AG08395 (cell line): ENCODE measurements at regions not wholly inside any gene's neighbourhood (a gene's known extent, or its start where the extent isn't known, plus 50 kb on each side); places are given as distances from the start of the nearest gene placed in this dataset.
"Not testable (repeated sequence)": the region's sequence is repeated elsewhere in the genome, so short reads cannot be mapped to it uniquely, and the experiment has no call there.

Experiments
- DNase-seq: peaks from one replicate; pipeline ENCODE4 v3.0.0; 2012; ENCODE audit warnings: mixed read lengths, low spot score

GRCh38 chr1:60662486-60663044 lies 419.8 kb upstream of the NFIA start:
- DNase-seq: no peak

- DNase-seq: no peak
Measured at GRCh38 chr1:60657926-60658325, 424.4 kb upstream of the NFIA start.

GRCh38 chr1:60655679-60656355 lies 426.5 kb upstream of the NFIA start:
- DNase-seq: no peak

GRCh38 chr1:60640033-60640551 lies 442.3 kb upstream of the NFIA start:
- DNase-seq: not testable (repeated sequence)

- no peak for DNase-seq
Measured at GRCh38 chr1:60639287-60639686, 443.1 kb upstream of the NFIA start.

- DNase-seq: no peak
Measured at GRCh38 chr1:60637651-60638050, 444.7 kb upstream of the NFIA start.

- DNase-seq: no peak
Measured at GRCh38 chr1:60636946-60637345, 445.4 kb upstream of the NFIA start.

- no peak for DNase-seq
Measured at GRCh38 chr1:60634106-60634505, 448.3 kb upstream of the NFIA start.

GRCh38 chr1:60622486-60622885 lies 459.9 kb upstream of the NFIA start:
- no peak for DNase-seq

GRCh38 chr1:60621368-60621851 lies 461.0 kb upstream of the NFIA start:
- no peak for DNase-seq

- no peak for DNase-seq
Measured at GRCh38 chr1:60620087-60620486, 462.3 kb upstream of the NFIA start.

GRCh38 chr1:60619581-60619980 lies 462.8 kb upstream of the NFIA start:
- no peak for DNase-seq

GRCh38 chr1:60615666-60616065 lies 466.7 kb upstream of the NFIA start:
- DNase-seq: no peak

- DNase-seq: no peak
Measured at GRCh38 chr1:60612790-60613189, 469.6 kb upstream of the NFIA start.

- DNase-seq: not testable (repeated sequence)
Measured at GRCh38 chr1:60606921-60607320, 475.4 kb upstream of the NFIA start.

- DNase-seq: no peak
Measured at GRCh38 chr1:60600532-60600931, 481.8 kb upstream of the NFIA start.

GRCh38 chr1:60599574-60599973 lies 482.8 kb upstream of the NFIA start:
- no peak for DNase-seq

GRCh38 chr1:60598041-60598910 lies 484.1 kb upstream of the NFIA start:
- DNase-seq: no peak

- DNase-seq: peak; percentile 6
Measured at GRCh38 chr1:60596791-60597750, 485.3 kb upstream of the NFIA start.

- DNase-seq: no peak
Measured at GRCh38 chr1:60591583-60591982, 490.8 kb upstream of the NFIA start.

- no peak for DNase-seq
Measured at GRCh38 chr1:60589916-60590315, 492.4 kb upstream of the NFIA start.
